NB4 (cell line): ENCODE measurements at regions not wholly inside any gene's neighbourhood (a gene's known extent, or its start where the extent isn't known, plus 50 kb on each side); places are given as distances from the start of the nearest gene placed in this dataset.

Source experiments
- DNase-seq: peaks from one replicate; pipeline ENCODE4 v3.0.0; 2010; ENCODE audit warnings: low read depth
- H3K4me3 ChIP-seq: one replicate; pipeline ENCODE4 v1.5.1; 2011; ENCODE audit warnings: mild to moderate bottlenecking, low read depth, low read length, moderate library complexity
- CTCF ChIP-seq: IDR thresholded peaks from one replicate; pipeline ENCODE4 v1.5.1; 2012; ENCODE audit warnings: low read depth, low read length
- MAX ChIP-seq: IDR thresholded peaks from 2 replicates; pipeline ENCODE4 v1.6.1; 2011; ENCODE audit warnings: low read depth, low read length
- MYC ChIP-seq: IDR thresholded peaks from 2 replicates; pipeline ENCODE4 v1.6.1; 2011; ENCODE audit warnings: low read depth, low read length
- POLR2A ChIP-seq: IDR thresholded peaks from 2 replicates; pipeline ENCODE4 v1.6.1; 2011; ENCODE audit warnings: mild to moderate bottlenecking; ENCODE audit not compliant: insufficient read length; ENCODE audit errors: extremely low read depth

GRCh38 chr5:143536364-143536763 lies 132.9 kb upstream of the NR3C1 start:
- H3K4me3 ChIP-seq: no peak overlapping the region
- TF ChIP-seq CTCF (no peak), POLR2A (no peak), MAX (no peak), MYC (no peak)
- no peak for DNase-seq

GRCh38 chr5:143534761-143535154 lies 131.3 kb upstream of the NR3C1 start:
- DNase-seq: no peak
- H3K4me3 ChIP-seq: no peak overlapping the region
- TF ChIP-seq MYC (no peak), POLR2A (no peak), CTCF (no peak), MAX (no peak)

GRCh38 chr5:143533978-143534760 lies 130.7 kb upstream of the NR3C1 start:
- TF ChIP-seq MAX (no peak), MYC (no peak), POLR2A (no peak), CTCF (no peak)
- no peak overlapping the region for H3K4me3 ChIP-seq
- DNase-seq: no peak

- TF ChIP-seq CTCF (no peak), MAX (no peak), MYC (no peak), POLR2A (no peak)
- DNase-seq: no peak
- H3K4me3 ChIP-seq: no peak overlapping the region
Observed at GRCh38 chr5:143533475-143533874, 130.0 kb upstream of the NR3C1 start.

GRCh38 chr5:143527808-143528207 lies 124.3 kb upstream of the NR3C1 start:
- no peak for TF ChIP-seq CTCF
- TF ChIP-seq POLR2A: no peak
- TF ChIP-seq MYC: no peak
- TF ChIP-seq MAX: no peak
- no peak for DNase-seq
- H3K4me3 ChIP-seq: no peak overlapping the region

- TF ChIP-seq MYC (no peak), POLR2A (no peak), CTCF (no peak), MAX (no peak)
- no peak overlapping the region for H3K4me3 ChIP-seq
- DNase-seq: no peak
Observed at GRCh38 chr5:143525176-143525575, 121.7 kb upstream of the NR3C1 start.
